ENCODE measurements at regions not wholly inside any gene's neighbourhood (a gene's known extent, or its start where the extent isn't known, plus 50 kb on each side); places are given as distances from the start of the nearest gene placed in this dataset.
"Not testable (repeated sequence)": the region's sequence is repeated elsewhere in the genome, so short reads cannot be mapped to it uniquely, and the experiment has no call there.

DNA sequence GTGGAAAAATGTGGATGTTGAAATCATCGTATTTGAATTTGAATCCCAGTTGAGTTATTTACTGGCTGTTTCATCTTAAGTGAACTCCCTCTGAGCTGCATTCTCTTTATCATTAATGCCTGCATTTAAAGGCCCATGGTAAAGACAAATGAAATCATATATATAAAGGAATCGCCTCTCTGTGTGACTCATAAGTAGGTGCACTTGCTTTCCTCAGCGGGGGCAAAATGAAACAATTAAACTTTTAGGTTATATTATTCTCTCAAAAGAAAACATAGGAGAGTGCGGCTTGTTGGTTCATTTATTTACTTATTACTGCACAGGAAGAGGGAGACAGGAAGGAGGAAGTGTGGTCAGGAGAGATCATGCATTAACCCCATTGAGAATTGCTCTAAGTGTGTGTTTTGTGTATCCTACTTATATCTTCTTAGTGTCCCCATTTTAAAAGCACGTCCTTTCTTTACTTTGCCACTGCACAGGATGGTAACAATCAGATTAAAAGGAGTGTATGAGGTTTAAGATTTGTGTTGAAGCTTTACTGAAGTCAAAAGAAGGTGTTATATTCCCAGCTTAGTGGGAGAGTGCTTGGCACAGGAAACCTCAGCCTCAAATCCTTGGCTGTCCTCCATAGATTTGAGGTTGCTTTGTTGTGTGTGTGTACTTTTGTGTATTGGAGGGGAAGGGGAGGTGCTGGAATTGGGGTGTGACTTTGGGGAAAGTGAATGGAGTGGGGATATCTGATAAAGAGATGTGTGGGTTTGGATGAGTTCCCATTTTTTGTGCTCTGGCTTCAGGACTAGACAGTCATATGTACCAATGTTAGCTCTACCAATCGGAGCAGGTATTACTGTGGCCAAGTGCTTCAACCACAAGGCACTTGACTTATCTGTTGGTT, 595.8 kb upstream of the NR2F2 start:
- no peak for DNase-seq

DNA sequence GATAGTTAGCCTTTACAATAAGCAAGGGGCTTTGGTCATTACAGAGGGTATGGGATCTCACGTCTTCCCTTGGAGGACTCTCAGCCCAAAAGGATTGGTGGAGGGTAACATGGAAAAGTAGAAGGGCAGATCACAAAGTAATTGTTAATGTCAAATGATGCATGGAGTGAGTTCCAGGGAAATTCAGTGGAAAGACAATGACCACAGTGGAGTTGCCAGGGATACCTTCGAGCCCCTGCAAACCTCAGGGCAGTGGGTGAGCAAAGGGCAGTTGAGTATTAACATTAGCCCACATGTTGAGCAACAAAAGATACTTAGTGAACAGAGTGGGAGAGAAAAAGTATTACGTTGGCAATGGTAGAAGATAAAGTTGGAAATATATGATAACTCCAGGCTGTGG, 593.4 kb upstream of the NR2F2 start:
- DNase-seq: no peak

DNA sequence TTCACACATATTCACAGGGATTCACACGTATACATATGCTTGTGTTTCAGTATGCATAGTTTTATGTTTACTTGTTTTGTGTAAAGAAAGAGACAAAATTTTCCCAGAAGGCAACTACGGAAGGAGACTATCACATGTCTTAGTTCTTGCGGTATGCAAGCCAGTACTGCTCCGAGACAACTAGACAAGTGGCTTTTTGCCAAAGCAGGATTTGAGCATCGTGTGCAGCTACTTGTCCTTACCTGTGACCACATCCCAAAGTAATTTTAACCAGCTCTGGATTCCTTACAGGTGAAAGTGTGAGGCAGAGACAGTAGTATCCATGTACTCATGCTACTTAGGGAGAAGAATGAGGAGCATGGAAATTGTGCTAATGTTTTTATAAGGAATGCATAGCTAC, 591.4 kb upstream of the NR2F2 start:
- no peak for DNase-seq

DNA sequence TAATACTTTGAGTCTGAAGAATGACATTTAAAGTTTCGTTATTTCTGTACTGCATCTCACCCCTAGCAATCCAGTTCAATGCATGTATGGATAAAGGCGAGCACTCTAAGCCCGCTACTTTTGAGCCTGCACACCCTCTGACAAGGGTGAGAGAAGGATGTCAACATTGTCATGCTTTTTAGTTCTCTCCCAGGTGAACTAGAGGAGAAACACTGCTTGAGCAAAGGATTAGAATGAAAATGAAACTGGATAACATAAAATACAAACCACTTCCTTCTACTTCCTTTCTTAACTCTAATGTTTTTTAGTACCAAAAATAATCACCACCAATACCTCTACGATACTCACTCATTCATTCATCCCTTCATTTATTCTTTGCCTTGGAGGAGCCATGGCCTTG, 588.7 kb upstream of the NR2F2 start:
- no peak for DNase-seq

DNA sequence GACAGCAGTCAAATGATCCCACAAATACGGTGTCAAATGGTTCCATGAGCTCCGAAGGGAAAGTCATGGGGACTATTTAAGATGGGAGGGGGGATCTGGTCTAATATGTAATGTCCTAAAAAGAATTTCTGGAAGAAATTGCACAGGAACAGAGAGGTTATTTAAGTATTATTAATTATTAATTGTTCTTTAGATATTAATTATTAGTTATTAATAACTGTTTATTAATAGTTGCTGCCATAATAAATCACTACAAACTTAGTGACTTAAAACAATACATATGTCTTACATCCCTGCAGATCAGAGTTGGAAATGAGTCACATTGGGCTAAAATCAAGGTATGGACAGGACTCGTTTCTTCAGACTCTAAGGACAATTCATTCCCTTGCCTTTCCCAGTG, 588.2 kb upstream of the NR2F2 start:
- DNase-seq: no peak

DNA sequence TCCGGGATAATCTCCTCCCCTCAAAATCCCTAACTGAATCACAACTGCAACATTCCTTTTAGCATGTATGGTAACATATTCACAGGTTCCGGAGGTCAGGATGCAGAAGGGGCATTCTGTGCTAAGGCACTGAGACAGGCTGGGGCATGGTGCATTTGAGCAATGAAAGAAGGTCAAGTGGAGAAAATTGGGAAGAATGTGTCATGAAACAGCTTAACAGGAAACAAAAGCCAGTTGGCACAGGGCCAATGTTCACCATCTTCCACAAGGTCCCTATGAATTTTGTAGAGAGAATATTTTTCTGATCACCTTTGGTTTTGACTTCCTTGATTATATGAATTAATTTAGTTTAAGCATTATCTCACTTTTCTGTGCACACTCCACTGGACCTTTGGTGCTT, 587.7 kb upstream of the NR2F2 start:
- no peak for DNase-seq

DNA sequence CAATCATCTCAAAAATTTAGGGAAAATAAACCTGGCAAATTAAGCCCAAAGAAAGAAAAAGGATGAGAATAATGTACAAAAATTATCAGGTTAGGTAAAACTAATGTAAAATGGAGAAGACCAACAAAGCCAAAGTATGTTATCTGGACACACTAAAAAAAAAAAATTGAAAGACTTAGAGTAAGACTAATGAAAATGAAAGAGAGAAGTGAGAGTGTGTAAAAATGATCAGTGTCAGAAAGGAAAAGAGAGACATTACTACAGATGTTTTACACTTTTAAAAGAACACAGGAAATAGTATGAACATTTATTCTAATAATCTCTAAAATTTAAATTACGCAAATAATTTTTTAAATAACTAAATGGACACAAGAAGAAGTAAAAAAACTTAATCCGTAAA, 573.3 kb upstream of the NR2F2 start:
- DNase-seq: no peak

DNA sequence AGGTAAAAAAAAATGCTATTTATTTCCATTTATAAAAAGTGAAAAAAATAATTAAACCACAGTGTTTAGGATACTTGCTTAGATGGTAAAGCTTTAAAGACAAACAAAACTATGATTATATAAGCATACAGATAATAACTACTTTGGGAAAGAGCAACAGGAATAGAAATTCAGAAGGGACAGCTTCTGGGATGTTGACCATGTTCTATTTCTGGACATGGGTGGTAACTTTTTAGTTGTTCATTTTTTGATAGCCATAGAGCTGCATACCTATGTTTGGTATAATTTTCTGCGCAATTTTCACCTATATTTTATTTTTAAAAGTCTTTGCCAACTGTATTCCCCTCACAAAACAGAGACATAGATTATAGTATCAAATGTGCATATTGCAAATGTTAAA, 572.0 kb upstream of the NR2F2 start:
- no peak for DNase-seq

DNA sequence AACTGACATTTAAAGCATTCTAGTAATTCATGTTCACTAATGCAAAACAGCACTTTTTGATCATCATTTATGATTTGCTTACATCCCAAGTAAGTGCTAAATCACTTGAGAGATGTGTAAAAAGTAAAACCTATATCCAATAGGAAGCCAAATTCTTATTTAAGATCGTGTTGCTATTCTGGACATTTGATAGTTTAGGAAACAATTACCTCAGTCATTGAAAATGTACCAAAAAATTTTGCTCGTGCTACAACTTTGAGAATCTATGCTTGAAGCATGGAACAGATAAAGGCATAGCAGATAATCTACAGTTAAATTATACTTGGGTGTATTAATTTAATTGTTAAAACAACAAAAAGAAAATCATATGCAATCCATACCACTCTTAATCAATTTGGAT, 571.6 kb upstream of the NR2F2 start:
- DNase-seq: no peak

DNA sequence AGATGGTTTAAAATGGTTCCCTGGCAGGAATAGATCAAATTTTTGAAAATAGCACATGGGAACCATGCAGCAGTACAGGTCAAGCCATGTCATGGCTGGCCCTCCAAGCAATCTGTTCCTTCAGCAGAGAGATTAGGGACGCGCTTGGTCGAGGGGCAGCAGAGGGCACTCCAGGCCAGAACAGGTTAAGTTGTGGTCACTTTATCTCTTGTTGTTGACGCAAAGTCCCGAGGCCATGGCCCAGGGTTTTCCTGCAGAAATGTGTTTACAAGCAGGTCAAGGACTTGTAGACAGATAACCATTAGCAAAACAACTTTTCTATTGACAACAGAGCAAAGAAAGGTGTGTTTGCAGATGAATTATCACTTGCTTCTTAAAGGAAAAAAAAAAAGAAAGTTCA, 570.0 kb upstream of the NR2F2 start:
- no peak for DNase-seq

DNA sequence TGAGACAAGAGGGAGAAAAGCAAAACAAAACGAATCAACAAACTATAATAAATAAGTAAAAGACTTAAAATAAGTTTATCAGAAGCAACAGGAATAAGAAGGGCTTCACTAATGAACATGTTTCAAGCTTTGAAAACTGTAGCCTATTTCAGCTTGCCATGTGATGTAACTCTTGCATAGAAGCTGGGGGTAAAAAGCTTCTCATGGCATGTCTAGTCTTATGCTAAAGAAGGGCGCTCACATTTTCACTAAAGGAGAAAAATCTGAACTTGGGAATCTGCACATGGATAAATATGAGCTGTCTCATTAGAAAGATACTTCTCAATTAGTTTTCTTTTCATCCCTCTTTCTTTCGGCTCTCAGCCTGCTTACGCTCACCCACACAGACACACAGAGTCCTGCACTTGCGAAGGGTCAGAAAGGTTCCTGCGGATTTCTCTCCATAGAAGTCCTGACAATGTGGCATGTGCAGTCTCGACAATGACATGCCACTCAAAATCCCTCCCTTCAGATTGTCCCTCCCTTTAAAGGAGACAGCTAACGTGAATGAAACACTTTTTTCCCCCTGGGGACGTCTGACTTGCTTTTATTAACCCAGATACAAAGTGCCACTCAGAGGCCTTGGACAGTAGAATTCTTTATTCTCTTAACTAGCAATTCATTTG, 568.9 kb upstream of the NR2F2 start:
- DNase-seq: no peak

DNA sequence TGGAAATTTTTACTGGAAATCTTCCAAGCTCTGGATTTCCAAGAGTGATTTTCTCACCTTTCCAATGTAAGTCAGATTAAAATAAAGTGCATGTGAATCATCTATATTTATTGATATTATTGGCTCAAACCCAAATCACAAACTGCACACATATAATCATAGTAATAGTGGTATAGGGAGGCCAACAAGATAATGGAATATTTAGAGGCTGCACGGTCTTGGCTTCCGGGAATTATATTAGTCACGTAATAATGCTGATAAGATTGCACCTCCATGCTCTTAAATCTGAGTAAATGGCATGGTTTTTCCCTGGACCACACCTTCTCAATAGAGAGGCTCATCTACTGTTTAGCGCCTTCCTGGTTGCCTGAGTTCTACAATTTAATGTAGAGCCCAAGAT, 567.1 kb upstream of the NR2F2 start:
- DNase-seq: no peak

DNA sequence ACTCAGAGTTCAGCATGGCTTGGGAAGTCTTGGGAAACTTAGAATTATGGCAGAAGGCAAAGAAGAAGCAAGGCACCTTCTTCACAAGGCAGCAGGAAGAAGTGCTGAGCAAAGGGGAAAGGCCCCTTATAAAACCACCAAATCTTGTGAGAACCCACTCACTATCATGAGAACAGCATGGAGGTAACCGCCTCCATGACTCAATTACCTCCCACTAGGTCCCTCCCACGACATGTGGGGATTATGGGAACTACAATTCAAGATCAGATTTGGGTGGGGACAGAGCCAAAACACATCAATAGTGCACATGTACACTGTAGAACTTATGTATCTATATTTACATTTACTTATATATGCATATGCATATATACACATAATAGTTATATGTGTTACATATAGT, 565.3 kb upstream of the NR2F2 start:
- no peak for DNase-seq

DNA sequence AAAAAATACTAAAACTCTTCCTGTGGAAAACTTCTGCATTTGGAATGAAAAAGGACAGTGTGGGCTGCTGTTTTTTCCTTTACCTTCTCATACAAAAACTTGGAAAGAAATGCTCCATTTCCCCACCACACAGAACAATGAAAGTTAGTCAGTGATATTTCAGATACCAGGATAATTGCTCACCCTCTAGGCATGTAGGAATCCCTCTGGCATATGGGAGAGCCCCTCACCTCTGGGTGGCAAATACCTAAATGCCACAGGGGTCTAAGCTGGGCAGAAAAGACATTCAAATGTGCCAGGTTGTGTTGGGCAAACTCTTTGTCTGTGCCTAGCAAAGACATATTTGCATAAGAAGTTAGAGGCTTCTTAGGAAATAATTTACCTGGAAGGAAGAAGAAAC, 560.3 kb upstream of the NR2F2 start:
- no peak for DNase-seq

DNA sequence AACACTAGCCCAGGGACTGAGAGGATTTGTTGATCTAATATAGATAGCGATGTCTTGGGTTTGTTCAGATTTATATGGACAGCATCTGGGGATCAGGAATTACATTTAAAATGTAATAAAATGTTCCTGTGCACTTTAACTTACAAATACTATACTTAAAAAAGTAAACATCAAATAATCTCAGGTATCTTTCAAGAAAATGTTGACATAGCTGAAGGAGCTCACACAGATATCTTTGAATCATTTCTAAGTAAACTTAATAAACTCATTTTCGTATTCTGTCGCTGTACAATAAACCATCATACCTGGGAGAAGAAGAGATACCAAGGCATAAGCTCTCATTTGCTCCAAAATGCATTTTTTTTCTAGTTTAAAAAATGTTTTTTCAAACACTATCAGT, 557.5 kb upstream of the NR2F2 start:
- DNase-seq: no peak

DNA sequence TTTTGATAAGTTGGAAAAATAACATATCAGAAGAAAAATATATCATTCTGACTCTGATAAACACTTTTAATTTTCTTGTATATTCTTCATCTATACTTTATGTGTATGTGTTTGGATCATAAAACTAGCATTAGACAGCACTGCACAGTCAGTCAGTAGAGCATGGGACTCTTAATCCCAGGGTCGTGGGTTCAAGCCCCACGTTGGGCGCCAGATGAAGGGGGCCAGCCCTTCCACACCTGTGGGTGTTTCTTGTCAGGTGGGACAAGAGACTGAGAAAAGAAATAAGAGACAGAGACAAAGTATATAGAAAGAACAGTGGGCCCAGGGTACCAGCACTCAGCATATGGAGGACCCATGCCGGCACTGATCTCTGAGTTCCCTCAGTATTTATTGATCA, 546.0 kb upstream of the NR2F2 start:
- no peak for DNase-seq

DNA sequence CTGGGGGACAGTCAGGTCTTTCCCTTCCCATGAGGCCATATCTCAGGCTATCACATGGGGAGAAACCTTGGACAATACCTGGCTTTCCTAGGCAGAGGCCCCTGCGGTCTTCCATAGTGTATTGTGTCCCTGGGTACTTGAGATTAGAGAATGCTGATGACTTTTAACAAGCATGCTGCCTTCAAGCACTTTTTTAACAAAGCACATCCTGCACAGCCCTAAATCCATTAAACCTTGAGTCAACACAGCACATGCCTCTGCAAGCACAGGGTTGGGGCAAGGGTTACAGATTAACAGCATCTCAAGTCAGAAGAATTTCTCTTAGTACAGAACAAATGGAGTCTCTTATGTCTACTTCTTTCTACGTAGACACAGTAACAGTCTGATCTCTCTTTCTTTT, 545.2 kb upstream of the NR2F2 start:
- not testable (repeated sequence) for DNase-seq

DNA sequence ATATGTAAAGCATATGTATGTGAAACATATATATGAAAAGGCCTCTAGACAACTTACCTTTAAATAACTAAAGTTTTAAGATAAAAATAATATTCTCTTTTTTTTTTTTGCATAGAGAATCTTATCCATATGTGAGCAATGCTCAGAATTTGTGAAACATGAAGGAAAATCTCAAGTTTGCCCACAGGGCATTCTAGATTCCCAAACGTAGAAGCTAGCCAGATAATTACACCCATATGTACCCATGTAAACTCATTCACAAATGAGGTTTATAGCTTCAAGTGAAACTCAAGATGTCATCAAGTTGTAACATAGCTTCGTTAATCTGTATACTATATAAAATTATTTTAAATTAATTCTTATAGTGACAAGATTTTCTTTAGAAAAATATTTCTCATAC, 537.3 kb upstream of the NR2F2 start:
- DNase-seq: no peak

DNA sequence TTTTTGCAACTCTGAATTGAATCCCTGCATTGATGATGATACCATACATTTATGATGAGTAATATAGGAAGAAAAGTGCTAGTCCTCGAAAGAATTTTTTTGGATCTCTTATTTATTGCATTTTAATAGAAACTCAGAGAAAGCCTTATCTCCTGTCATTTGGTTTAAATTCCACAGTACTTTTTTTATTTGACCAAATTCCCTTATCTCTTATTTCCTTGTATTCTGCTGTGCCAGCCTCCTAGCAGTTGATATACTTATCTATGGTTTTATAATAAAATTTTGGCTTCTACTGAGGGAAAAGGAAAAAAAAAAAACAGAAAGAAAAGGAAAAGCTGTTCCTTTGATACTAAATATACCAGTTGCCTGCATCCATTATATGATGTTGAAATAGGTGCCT, 535.1 kb upstream of the NR2F2 start:
- DNase-seq: no peak

DNA sequence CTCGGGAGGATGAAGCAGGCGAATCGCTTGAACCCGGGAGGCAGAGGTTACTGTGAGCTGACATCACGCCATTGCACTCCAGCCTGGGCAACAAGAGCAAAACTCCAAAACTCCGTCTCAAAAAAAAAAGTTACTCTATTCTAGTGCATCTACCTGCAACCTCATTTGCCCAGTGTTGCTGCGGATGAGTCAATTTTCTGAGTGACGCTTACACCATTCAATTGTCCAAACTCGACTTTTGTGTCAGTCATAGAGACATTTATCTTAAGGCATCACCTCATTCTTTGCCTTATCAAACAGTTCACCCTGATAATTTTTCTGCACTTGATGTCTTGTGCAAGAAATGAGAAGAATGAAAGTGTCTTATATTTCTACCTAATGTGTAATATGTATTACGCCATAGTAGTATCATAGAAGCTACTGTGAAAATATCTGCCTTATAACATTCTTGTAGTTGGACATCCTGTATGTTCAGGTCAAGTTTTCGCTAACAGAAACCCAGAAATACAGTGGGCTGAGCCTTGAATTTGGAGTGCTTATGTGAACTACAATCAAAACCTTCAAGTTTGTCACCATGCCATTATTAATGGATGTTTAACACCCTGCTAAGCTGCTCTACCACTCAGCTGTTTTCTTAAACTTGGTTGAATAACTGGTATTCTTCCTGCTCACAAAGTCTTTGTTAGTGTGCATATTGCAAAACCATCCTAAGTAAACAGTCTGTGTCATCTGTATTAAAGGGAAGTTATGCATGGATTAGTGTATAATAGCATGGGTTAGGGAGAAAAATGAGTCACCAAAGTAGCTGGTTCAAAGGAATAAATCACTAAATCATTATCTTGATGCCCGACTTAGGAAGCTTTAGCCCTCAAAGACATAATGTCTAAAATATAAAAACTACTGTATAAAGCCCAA, 531.0 kb upstream of the NR2F2 start:
- DNase-seq: no peak

DNA sequence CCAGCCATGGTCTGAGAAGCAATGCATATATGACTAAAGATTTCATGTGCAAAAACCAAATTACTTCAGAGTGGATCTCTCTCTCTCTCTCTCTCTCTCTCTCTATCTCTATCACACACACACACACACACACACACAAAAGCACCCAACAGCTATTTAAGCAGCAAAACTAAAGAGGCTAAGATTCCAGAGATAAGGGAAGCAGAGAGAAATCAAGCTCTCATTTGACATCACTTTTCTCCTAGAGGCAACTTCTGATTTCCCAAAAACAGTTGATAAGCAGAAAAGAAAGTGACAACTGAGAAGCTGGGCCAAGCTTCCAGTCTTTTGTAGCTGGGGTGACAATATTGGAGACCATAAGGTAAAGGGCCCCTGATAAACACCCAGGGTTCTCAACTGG, 526.0 kb upstream of the NR2F2 start:
- DNase-seq: no peak

DNA sequence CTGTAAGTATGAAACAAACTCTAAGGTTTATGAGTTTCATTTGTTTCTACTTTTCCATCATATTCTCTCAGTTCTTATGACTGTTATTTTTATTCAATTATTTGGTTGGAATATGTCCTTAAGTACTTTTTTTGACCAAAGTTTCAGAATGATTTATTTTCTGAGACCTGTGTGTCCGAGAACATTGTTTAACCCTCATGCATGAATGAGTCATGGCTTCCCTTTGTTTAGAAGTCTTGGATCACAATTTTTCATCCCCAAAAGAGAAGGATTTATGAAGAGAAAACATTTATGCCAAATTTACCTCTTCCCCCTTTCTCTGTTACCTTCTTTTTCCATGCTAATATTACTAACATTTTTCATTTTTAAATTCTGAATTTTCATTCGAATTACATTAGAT, 518.0 kb upstream of the NR2F2 start:
- DNase-seq: no peak

DNA sequence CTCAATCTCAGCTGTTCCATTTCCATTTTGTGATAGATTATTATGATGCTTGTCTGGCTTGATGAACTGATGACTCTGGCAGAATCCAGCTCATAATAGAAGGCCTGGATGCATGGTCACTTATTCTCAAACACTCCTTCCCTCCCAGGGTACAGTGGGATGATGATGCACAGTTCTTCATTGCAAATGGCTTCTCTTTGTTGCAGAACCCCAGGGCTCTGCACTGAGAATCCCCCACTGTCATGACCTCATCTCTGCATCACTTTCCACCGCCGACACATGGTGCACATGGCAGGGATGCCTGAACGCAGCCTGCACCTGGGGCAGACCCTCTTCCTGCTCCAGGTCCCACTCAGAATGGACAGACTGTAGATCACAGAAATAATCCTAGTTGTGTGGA, 515.6 kb upstream of the NR2F2 start:
- DNase-seq: no peak

DNA sequence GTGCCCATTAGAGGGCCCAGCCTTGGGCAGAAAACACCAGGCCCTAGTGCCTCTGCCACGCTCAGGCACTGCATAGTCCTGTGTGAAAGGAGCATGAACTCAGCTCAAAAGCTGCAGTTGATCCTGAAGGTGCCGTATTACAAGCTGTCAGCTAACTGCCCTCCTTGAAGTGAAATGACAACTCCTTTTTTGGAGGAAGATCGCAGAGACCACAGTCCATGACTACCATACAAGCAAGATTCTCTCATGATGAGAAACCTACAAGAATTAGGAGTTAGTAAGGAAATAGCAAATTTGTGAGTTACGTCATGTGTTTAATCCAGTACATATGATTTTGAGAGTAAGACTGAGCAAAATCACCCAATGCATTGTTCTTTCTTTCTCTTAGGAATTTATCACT, 513.9 kb upstream of the NR2F2 start:
- no peak for DNase-seq

Data from activated CD4-positive, alpha-beta T cell treated with anti-CD3 and anti-CD28 coated beads, Interleukin-10, Interleukin-2, amounts not matched to agents 100 ng/mL and 50 ng/mL, durations not matched to agents 16 hours and 8 hours (primary cell).